ENCODE measurements at regions not wholly inside any gene's neighbourhood (a gene's known extent, or its start where the extent isn't known, plus 50 kb on each side); places are given as distances from the start of the nearest gene placed in this dataset.
A peak's percentile ranks its signal among the peaks of the same experiment; 100 is the strongest.

GRCh38 chr1:55926906-55927471 is 652.4 kb downstream of the PLPP3 start:
- no peak overlapping the region for H3K4me3 ChIP-seq (ENCODE audit: low read depth, low read length)
- no peak for TF ChIP-seq CTCF (IDR thresholded peaks at IDR 0.05; ENCODE audit: insufficient read depth, low read length)
- DNase-seq (ENCODE audit: low read depth), result no peak

DNA sequence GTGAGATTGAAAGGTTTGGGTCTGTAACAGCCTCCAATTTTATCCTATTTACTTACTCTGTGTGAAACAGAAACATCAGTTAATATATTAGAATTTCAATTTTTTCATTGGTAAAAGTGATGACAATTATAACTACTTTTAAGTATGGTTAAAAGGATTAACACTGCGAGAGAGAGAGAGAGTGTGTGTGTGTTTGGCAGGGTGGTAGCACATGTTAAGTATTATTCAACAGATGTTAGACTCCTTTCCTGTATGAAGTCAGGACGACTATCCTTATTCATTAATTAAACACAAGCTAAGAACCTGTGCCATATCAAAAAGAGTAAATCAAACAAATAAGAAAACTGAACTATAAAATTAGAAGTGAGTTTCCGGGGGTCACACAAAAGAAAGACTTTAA is 662.5 kb downstream of the PLPP3 start:
- no peak for DNase-seq (ENCODE audit: low read depth)
- no peak overlapping the region for H3K4me3 ChIP-seq (ENCODE audit: low read depth, low read length)
- TF ChIP-seq CTCF (IDR thresholded peaks at IDR 0.05; ENCODE audit: insufficient read depth, low read length), result no peak

DNA sequence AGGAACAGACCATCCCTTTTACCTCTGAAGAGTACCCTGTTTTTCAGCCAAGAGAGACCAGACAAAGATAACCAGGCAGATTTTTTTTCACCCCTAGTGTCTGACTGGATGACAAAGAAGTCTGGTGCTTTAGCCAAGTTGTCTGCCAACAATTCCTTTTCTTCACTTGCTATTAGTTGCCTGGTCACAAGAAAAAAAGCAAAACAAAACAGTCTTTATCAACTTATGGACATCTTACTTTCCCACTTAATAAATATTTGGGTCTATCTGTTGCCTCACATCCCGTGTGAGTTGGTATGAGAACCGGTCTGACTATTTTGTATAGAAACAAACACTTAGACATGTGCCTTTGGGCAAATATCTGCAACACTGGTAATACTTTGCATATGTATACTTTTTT is 662.9 kb downstream of the PLPP3 start:
- TF ChIP-seq CTCF (IDR thresholded peaks at IDR 0.05; ENCODE audit: insufficient read depth, low read length), result no peak
- no peak overlapping the region for H3K4me3 ChIP-seq (ENCODE audit: low read depth, low read length)
- peak; percentile 86 for DNase-seq (ENCODE audit: low read depth)

- no peak for TF ChIP-seq CTCF (IDR thresholded peaks at IDR 0.05; ENCODE audit: insufficient read depth, low read length)
- no peak overlapping the region for H3K4me3 ChIP-seq (ENCODE audit: low read depth, low read length)
Measured at GRCh38 chr1:55913565-55913964, 665.8 kb downstream of the PLPP3 start.

GRCh38 chr1:55912438-55912837 is 666.9 kb downstream of the PLPP3 start:
- no peak for TF ChIP-seq CTCF (IDR thresholded peaks at IDR 0.05; ENCODE audit: insufficient read depth, low read length)
- no peak overlapping the region for H3K4me3 ChIP-seq (ENCODE audit: low read depth, low read length)
- no peak for DNase-seq (ENCODE audit: low read depth)

More at GRCh38 chr1:55913565-55913964, 665.8 kb downstream of the PLPP3 start:
- DNase-seq (ENCODE audit: low read depth), result no peak

DNA sequence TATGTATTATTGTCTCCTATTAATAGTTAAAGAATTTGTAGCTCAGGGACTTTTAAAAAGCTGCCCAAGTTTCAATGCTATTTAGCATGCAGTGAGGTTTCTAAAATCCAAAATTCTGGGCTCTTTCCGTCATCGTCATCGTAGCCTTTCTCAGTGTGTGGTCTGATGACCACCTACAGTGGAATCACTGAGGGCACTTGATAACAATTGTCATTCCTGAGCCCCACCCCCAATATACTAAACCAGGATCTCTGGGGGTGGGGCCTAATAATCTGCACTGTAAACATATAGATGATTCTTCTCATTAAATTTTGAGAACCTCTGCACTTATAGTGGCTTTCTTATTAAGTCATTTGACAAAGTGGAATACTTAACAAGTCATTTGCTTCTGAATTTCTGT is 674.8 kb downstream of the PLPP3 start:
- H3K4me3 ChIP-seq (ENCODE audit: low read depth, low read length), result no peak overlapping the region
- TF ChIP-seq CTCF (IDR thresholded peaks at IDR 0.05; ENCODE audit: insufficient read depth, low read length), result no peak
- DNase-seq (ENCODE audit: low read depth), result no peak

DNA sequence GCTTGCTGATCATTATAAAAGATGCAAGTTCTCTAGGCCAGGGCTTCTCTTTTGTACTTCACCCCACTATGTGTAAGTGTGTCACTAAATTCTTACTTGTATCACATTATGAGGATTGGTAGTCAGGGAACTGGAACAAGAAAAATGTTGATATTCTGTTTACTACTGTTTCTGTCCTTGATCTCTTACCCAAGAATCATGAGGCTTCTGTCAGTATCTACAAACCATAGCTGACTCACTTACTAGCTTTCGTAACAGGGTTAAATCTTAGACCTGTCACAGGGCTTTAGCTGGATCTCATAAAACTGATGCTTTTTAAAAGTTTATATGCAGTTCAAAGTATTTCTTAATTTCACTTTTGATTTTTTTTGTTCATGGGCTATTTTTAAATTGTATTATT is 681.2 kb downstream of the PLPP3 start:
- H3K4me3 ChIP-seq (ENCODE audit: low read depth, low read length), result no peak overlapping the region
- TF ChIP-seq CTCF (IDR thresholded peaks at IDR 0.05; ENCODE audit: insufficient read depth, low read length), result no peak
- peak; percentile 89 for DNase-seq (ENCODE audit: low read depth)
